HG02759 (cell line): ENCODE measurements at regions not wholly inside any gene's neighbourhood (a gene's known extent, or its start where the extent isn't known, plus 50 kb on each side); places are given as distances from the start of the nearest gene placed in this dataset.

Source experiments
- ATAC-seq: cut with Tn5 transposase; IDR thresholded peaks from one replicate; pipeline ENCODE4 v1.9.1; 2021; ENCODE audit warnings: mild to moderate bottlenecking, moderate library complexity; ENCODE audit not compliant: unreplicated experiment

- ATAC-seq = no peak
Observed at GRCh38 chr2:196383799-196384198, 212.4 kb upstream of the STK17B start.

GRCh38 chr2:196384729-196385128 is 213.4 kb upstream of the STK17B start:
- ATAC-seq = peak; percentile 52

DNA sequence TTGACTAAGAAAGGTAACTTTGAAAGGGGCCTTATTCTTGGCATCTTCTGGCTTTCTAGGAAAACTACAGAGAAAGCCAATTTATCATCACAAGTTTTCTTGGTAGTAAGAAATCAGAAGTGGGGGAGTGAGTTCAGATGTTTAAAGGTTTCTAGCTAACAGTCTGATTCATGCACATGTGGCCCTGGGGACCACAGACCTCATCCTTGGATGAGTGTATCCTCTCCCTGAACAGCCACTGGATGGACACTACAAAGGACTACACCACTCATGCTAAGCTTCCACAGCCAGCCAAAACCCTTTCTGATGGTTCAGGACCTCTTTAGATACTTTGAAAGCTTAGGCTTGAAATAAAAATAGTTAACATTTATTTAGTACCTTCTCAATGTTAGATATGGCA is 218.3 kb upstream of the STK17B start:
- no peak for ATAC-seq

GRCh38 chr2:196390243-196391148 is 219.1 kb upstream of the STK17B start:
- ATAC-seq = no peak

- ATAC-seq = no peak
Observed at GRCh38 chr2:196391149-196391479, 219.7 kb upstream of the STK17B start.

DNA sequence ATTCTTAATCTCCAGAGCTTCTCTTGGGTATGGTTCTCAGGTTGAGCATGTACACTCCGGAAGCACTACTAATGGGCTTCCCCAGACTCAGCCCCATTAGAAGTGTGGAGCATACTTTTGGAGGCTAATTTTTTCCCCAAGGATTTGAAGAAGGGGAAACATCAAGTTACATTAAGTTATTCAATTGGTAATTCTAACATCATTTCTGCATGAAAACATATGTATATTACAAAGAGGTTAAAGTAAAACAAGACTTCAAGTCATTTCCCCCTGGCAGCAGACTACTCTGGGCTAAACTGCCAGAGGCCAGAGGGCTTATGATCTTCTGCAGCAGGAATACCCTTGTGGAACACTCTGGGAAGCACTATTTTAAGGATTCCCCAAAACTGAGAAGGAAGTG is 227.7 kb upstream of the STK17B start:
- ATAC-seq = no peak

- ATAC-seq = no peak
Observed at GRCh38 chr2:196399722-196400691, 228.6 kb upstream of the STK17B start.

DNA sequence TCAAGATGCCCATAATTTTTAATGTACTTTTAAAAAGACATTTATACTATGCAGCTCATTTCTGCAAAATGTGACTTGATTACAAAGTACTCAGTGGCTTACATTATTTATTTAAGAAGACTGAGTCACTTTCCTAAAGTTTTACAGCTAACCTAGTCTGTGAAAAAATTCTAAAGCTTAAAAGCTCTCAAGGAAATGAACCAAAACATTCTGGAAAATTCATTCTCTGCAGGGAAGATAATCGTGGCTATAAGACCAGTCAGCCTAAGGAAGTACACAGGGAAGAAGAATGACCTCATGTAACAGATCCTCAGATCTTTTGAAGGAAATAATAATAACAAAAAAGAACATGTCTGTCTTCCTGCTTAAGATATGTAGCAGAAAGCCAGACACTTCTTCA is 232.1 kb upstream of the STK17B start:
- ATAC-seq = no peak

GRCh38 chr2:196404276-196404675 is 232.9 kb upstream of the STK17B start:
- ATAC-seq = no peak

DNA sequence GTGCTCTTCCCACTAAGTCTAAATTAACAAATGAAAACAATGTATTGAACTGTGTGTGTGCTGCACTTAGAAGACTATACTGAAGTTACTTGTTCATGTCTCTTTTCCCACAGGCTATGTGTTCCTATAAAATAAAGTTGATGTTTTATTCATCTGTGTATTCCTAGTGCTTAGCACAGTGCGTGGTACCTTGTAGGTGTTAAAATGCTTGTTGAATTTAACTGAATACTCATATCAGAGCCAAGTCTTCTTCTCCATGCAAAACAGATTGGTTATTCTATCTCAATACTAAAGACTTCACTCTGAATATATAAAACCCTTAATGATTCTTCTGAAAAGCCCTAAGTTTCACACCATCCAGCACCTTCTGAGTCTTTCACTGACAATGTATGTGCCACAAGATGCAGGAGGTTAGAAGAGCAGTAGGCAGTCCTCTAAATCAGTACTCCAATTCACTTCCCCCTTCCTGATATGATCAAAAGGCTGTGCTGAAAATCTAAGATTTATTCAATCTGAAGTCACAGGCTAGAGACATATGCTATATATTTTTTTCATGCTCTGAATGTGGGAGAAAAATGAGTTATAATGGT is 231.7 kb upstream of the CCDC150 start:
- no peak for ATAC-seq

DNA sequence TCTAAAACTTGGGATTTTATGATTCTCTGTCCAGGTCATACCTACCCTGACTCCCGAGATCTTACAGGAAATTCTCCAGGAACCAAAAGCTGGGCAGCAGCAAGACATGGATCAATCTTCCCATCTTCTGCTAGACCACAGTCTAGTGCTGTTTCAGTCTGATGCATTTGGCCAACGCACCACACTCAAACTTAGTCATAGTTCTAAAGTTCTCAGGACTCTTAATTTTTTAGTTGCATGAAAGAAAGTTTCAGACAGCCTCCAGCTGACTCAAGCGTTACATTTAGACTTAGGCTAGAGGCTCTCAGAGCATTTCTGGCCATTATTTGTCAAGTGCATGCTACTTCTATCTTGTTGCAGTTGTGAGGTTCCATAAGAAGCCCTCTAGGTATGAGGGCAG is 230.1 kb upstream of the CCDC150 start:
- no peak for ATAC-seq

DNA sequence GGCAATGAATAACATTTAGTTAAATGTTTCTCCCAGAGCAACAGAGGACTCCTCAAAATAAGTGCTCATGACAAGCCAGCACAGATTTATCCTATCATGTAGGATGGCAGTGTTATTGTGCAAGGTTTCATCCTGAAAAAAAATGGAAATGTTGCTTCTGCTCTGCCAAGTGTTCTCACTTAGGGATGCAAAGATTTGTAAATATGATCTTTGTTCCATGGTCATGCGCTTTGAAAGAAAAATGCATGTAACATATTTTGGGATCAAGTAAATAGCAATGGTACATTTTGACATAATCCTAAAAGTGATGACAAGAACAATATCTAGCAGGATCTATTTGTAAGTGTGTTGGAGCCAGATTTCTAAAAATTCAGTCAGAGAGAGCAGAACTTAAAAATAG is 229.5 kb upstream of the CCDC150 start:
- no peak for ATAC-seq

GRCh38 chr2:196413821-196414274 is 225.7 kb upstream of the CCDC150 start:
- peak; percentile 75 for ATAC-seq

DNA sequence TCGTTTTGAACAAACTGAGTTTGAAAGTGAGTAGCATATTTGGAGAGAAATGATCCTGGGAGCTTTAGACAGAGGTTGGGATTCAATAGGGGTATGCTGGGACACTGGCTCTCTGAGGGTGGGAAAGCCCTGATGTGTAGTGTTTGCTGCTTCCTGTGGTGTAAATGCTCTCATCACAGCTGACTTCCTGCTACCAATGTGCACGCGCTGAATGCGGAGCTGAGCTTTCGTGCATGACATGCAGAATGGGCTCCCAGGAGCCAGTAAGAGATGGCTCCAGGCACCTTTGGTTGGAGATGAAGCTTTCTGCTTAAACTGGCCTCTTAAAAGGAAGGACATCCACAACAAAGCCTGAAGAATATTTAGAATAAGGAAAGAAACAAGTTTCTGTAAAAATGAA is 224.1 kb upstream of the CCDC150 start:
- ATAC-seq = peak; percentile 52

DNA sequence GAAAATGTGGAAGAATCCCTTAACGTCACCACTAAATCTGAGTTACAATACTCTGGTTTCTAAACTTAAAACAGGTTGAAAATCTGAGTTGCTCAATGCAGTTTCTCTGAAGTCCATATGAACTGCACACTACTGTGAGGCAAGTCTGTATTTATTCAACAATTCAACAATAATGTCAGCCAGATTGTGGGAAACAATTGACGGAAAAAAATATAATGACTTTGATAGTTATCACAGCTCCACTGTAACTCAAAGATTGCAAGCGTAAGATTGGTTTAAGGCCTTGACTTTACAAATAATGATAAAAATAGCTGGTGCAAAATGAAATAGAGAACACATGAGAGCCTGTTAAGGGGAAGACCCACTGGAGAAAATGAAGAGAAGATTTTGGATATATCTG is 219.4 kb upstream of the CCDC150 start:
- no peak for ATAC-seq

DNA sequence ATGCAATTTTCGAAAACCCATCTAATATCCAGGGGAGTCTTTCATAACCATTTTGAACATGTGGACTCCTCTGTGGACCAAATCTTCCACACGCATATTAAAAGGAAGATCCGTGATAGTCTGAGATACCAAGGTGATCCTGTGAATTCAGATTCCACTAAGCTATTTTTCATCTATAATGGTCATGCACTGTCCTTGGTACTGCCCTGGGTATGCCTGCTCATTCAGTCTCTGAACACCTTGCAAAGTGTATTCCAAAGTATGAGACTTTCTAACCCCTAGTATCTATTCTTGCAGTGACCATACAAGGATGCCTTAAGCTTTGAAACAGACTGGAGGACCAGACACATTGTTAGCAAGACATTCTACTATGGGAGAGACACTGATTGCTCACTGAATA is 217.6 kb upstream of the CCDC150 start:
- ATAC-seq = no peak

DNA sequence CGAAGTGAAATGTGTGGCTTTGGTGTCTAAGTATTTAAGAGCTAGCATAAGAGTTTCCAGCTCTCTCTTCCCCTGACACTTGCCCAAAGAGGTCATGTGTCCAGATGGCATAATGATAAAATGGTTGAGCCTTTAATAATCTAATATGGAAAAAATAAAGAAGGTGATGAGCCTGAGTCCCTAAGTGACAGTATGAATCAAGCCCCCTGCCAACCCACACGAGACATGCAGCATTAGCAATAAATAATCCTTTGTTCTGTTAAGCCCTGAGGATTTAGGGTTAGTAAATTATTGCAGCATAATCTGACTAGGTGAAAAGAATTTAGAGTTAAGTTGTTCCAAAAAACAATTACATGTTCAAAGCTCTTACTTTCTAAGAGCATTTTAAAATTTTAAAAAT is 217.2 kb upstream of the CCDC150 start:
- no peak for ATAC-seq

DNA sequence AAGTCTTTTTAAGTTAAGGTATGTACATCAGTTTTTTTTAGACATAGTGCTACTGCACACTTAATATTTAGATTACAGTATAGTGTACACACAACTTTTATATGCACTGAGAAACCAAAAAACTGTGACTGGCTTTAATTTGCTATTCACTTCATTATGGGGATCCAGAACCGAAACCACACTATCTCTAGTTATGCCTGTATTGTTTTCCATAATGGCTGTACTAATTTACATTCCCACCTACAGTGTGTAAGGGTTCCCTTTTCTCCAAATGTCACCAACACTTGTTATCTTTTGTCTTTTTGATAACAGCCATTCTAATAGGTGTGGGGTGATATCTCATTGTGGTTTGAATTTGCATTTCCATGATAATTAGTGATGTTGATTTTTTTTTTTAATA is 213.4 kb upstream of the CCDC150 start:
- ATAC-seq = no peak

DNA sequence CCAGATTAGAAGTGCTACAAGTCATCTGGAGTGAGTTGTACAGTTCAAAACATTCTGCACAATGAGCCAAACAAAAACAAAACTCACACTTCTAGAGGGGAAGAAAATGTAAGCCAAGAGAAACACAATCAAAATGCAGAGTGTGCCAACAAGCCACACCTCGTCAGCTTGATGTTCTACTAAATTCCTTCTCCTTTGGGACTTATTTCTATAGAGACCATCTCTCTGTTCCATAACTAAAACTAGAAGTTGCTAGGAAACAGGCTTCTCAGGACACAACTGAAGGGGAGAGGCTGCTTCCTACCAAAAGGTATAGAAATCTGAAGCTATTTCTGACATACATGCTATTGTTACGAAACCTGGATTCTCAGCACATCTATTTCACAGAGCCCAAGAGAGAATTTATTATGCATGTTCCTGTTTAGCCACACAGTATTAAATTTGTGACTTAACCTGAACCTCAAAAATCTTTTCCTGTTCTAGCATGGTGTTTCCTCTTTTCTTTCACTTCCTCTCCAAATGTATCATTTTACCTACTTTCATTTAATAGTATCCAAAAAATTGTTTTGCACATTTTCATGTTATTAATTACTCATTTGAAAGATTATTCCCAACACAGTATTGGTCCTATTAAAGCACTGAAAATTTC is 211.4 kb upstream of the CCDC150 start:
- ATAC-seq = no peak

- no peak for ATAC-seq
Observed at GRCh38 chr2:196431076-196431475, 208.4 kb upstream of the CCDC150 start.

- no peak for ATAC-seq
Observed at GRCh38 chr2:196431957-196432356, 207.6 kb upstream of the CCDC150 start.
